ENCODE measurements at regions not wholly inside any gene's neighbourhood (a gene's known extent, or its start where the extent isn't known, plus 50 kb on each side); places are given as distances from the start of the nearest gene placed in this dataset.
A peak's percentile ranks its signal among the peaks of the same experiment; 100 is the strongest.

GRCh38 chr6:149174962-149175361, 142.6 kb upstream of the TAB2 start:
- H3K4me3 ChIP-seq (replicated peaks; ENCODE audit: low read depth, low read length), result no peak overlapping the region
- no peak for DNase-seq (ENCODE audit: low read depth)
- TF ChIP-seq CTCF (IDR thresholded peaks at IDR 0.05; ENCODE audit: low read length, missing control alignments), result no peak

GRCh38 chr6:149176971-149177667, 140.4 kb upstream of the TAB2 start:
- no peak for DNase-seq (ENCODE audit: low read depth)
- no peak for TF ChIP-seq CTCF (IDR thresholded peaks at IDR 0.05; ENCODE audit: low read length, missing control alignments)
- no peak overlapping the region for H3K4me3 ChIP-seq (replicated peaks; ENCODE audit: low read depth, low read length)

GRCh38 chr6:149179431-149179830, 138.1 kb upstream of the TAB2 start:
- TF ChIP-seq CTCF (IDR thresholded peaks at IDR 0.05; ENCODE audit: low read length, missing control alignments), result no peak
- DNase-seq (ENCODE audit: low read depth), result no peak
- H3K4me3 ChIP-seq (replicated peaks; ENCODE audit: low read depth, low read length), result no peak overlapping the region

GRCh38 chr6:149181304-149181703, 136.2 kb upstream of the TAB2 start:
- no peak overlapping the region for H3K4me3 ChIP-seq (replicated peaks; ENCODE audit: low read depth, low read length)
- no peak for DNase-seq (ENCODE audit: low read depth)
- no peak for TF ChIP-seq CTCF (IDR thresholded peaks at IDR 0.05; ENCODE audit: low read length, missing control alignments)

GRCh38 chr6:149182262-149182661, 135.2 kb upstream of the TAB2 start:
- TF ChIP-seq CTCF (IDR thresholded peaks at IDR 0.05; ENCODE audit: low read length, missing control alignments), result no peak
- no peak overlapping the region for H3K4me3 ChIP-seq (replicated peaks; ENCODE audit: low read depth, low read length)
- peak; percentile 30 for DNase-seq (ENCODE audit: low read depth)

GRCh38 chr6:149184523-149184922, 133.0 kb upstream of the TAB2 start:
- no peak for TF ChIP-seq CTCF (IDR thresholded peaks at IDR 0.05; ENCODE audit: low read length, missing control alignments)
- no peak overlapping the region for H3K4me3 ChIP-seq (replicated peaks; ENCODE audit: low read depth, low read length)
- no peak for DNase-seq (ENCODE audit: low read depth)

- TF ChIP-seq CTCF (IDR thresholded peaks at IDR 0.05; ENCODE audit: low read length, missing control alignments), result no peak
These were observed 131.6 kb upstream of the TAB2 start for GRCh38 chr6:149185799-149186357.

More at GRCh38 chr6:149185799-149186357, 131.6 kb upstream of the TAB2 start:
- DNase-seq (ENCODE audit: low read depth), result no peak
- H3K4me3 ChIP-seq (replicated peaks; ENCODE audit: low read depth, low read length), result no peak overlapping the region
